ENCODE measurements at regions not wholly inside any gene's neighbourhood (a gene's known extent, or its start where the extent isn't known, plus 50 kb on each side); places are given as distances from the start of the nearest gene placed in this dataset.

- Mint-ChIP-seq H3K4me1 (ENCODE audit: low read depth) (peaks cover 25% of the 10 kb centered on the region), H3K27ac (no peak overlapping the region), H3K4me3 (no peak overlapping the region), H3K36me3 (ENCODE audit: low read depth) (no peaks in the 10 kb centered on the region), H3K27me3 (peaks cover 4% of the 10 kb centered on the region), H3K9me3 (peaks cover 2% of the 10 kb centered on the region)
- intact Hi-C loops (cut with micrococcal nuclease), result no loop called here
These were observed 139.0 kb upstream of the GPR26 start for GRCh38 chr10:123527151-123527550.

GRCh38 chr10:123529146-123529760 lies 136.9 kb upstream of the GPR26 start:
- H3K4me1 Mint-ChIP-seq (ENCODE audit: low read depth), result peaks cover 28% of the 10 kb centered on the region
- H3K4me3 Mint-ChIP-seq, result no peak overlapping the region
- intact Hi-C loops (cut with micrococcal nuclease), result no loop called here
- H3K36me3 Mint-ChIP-seq (ENCODE audit: low read depth), result no peaks in the 10 kb centered on the region
- no peaks in the 10 kb centered on the region for H3K27me3 Mint-ChIP-seq
- H3K27ac Mint-ChIP-seq, result no peak overlapping the region
- H3K9me3 Mint-ChIP-seq, result peaks cover 6% of the 10 kb centered on the region

GRCh38 chr10:123530166-123530870 lies 135.8 kb upstream of the GPR26 start:
- Mint-ChIP-seq H3K4me1 (ENCODE audit: low read depth) (peaks cover 34% of the 10 kb centered on the region), H3K27ac (no peak overlapping the region), H3K9me3 (peaks cover 6% of the 10 kb centered on the region), H3K27me3 (no peaks in the 10 kb centered on the region), H3K4me3 (no peak overlapping the region), H3K36me3 (ENCODE audit: low read depth) (no peaks in the 10 kb centered on the region)
- intact Hi-C loops (cut with micrococcal nuclease), result no loop called here

- Mint-ChIP-seq H3K4me1 (ENCODE audit: low read depth) (peaks cover 29% of the 10 kb centered on the region), H3K27ac (no peak overlapping the region), H3K9me3 (peaks cover 6% of the 10 kb centered on the region), H3K36me3 (ENCODE audit: low read depth) (no peaks in the 10 kb centered on the region), H3K27me3 (peaks cover 8% of the 10 kb centered on the region), H3K4me3 (no peak overlapping the region)
- intact Hi-C loops (cut with micrococcal nuclease), result no loop called here
These were observed 130.8 kb upstream of the GPR26 start for GRCh38 chr10:123535386-123535785.

GRCh38 chr10:123536176-123536845 lies 129.8 kb upstream of the GPR26 start:
- H3K27me3 Mint-ChIP-seq, result peaks cover 10% of the 10 kb centered on the region

GRCh38 chr10:123537188-123537961 lies 128.8 kb upstream of the GPR26 start:
- intact Hi-C loops (cut with micrococcal nuclease), result no loop called here
- peaks cover 29% of the 10 kb centered on the region for H3K4me1 Mint-ChIP-seq (ENCODE audit: low read depth)
- peaks cover 2% of the 10 kb centered on the region for H3K9me3 Mint-ChIP-seq
- no peaks in the 10 kb centered on the region for H3K36me3 Mint-ChIP-seq (ENCODE audit: low read depth)
- H3K27me3 Mint-ChIP-seq, result peaks cover 12% of the 10 kb centered on the region
- H3K4me3 Mint-ChIP-seq, result no peak overlapping the region
- H3K27ac Mint-ChIP-seq, result no peak overlapping the region

More at GRCh38 chr10:123536176-123536845, 129.8 kb upstream of the GPR26 start:
- peaks cover 29% of the 10 kb centered on the region for H3K4me1 Mint-ChIP-seq (ENCODE audit: low read depth)
- H3K4me3 Mint-ChIP-seq, result no peak overlapping the region
- peaks cover 6% of the 10 kb centered on the region for H3K9me3 Mint-ChIP-seq
- no peak overlapping the region for H3K27ac Mint-ChIP-seq
- intact Hi-C loops (cut with micrococcal nuclease), result no loop called here
- no peaks in the 10 kb centered on the region for H3K36me3 Mint-ChIP-seq (ENCODE audit: low read depth)

GRCh38 chr10:123538401-123539320 lies 127.5 kb upstream of the GPR26 start:
- peaks cover 29% of the 10 kb centered on the region for H3K4me1 Mint-ChIP-seq (ENCODE audit: low read depth)
- no peak overlapping the region for H3K27ac Mint-ChIP-seq
- H3K9me3 Mint-ChIP-seq, result peaks cover 2% of the 10 kb centered on the region
- no peaks in the 10 kb centered on the region for H3K36me3 Mint-ChIP-seq (ENCODE audit: low read depth)
- intact Hi-C loops (cut with micrococcal nuclease), result no loop called here
- H3K27me3 Mint-ChIP-seq, result peaks cover 16% of the 10 kb centered on the region
- H3K4me3 Mint-ChIP-seq, result no peak overlapping the region

GRCh38 chr10:123544986-123545385 lies 121.2 kb upstream of the GPR26 start:
- Mint-ChIP-seq H3K36me3 (ENCODE audit: low read depth) (no peaks in the 10 kb centered on the region), H3K27me3 (peaks cover 26% of the 10 kb centered on the region), H3K9me3 (peaks cover 17% of the 10 kb centered on the region), H3K27ac (no peak overlapping the region), H3K4me3 (no peak overlapping the region), H3K4me1 (ENCODE audit: low read depth) (no peaks in the 10 kb centered on the region)
- intact Hi-C loops (cut with micrococcal nuclease), result no loop called here

GRCh38 chr10:123548770-123549169 lies 117.4 kb upstream of the GPR26 start:
- no peak overlapping the region for H3K4me3 Mint-ChIP-seq
- peaks cover 20% of the 10 kb centered on the region for H3K27me3 Mint-ChIP-seq
- no peaks in the 10 kb centered on the region for H3K4me1 Mint-ChIP-seq (ENCODE audit: low read depth)
- H3K9me3 Mint-ChIP-seq, result peaks cover 14% of the 10 kb centered on the region
- no peaks in the 10 kb centered on the region for H3K36me3 Mint-ChIP-seq (ENCODE audit: low read depth)
- intact Hi-C loops (cut with micrococcal nuclease), result no loop called here
- H3K27ac Mint-ChIP-seq, result no peak overlapping the region

- H3K27ac Mint-ChIP-seq, result no peak overlapping the region
These were observed 116.2 kb upstream of the GPR26 start for GRCh38 chr10:123549761-123550454.

GRCh38 chr10:123550675-123551096 lies 115.5 kb upstream of the GPR26 start:
- H3K4me1 Mint-ChIP-seq (ENCODE audit: low read depth), result no peaks in the 10 kb centered on the region
- no peak overlapping the region for H3K27ac Mint-ChIP-seq
- intact Hi-C loops (cut with micrococcal nuclease), result no loop called here
- H3K36me3 Mint-ChIP-seq (ENCODE audit: low read depth), result no peaks in the 10 kb centered on the region
- no peaks in the 10 kb centered on the region for H3K9me3 Mint-ChIP-seq
- peaks cover 14% of the 10 kb centered on the region for H3K27me3 Mint-ChIP-seq
- no peak overlapping the region for H3K4me3 Mint-ChIP-seq

More at GRCh38 chr10:123549761-123550454, 116.2 kb upstream of the GPR26 start:
- H3K4me3 Mint-ChIP-seq, result no peak overlapping the region
- no peaks in the 10 kb centered on the region for H3K36me3 Mint-ChIP-seq (ENCODE audit: low read depth)
- peaks cover 17% of the 10 kb centered on the region for H3K27me3 Mint-ChIP-seq
- H3K9me3 Mint-ChIP-seq, result peaks cover 5% of the 10 kb centered on the region
- H3K4me1 Mint-ChIP-seq (ENCODE audit: low read depth), result no peaks in the 10 kb centered on the region
- intact Hi-C loops (cut with micrococcal nuclease), result no loop called here

GRCh38 chr10:123551259-123551658 lies 114.9 kb upstream of the GPR26 start:
- Mint-ChIP-seq H3K36me3 (ENCODE audit: low read depth) (no peaks in the 10 kb centered on the region), H3K4me3 (no peak overlapping the region), H3K27ac (no peak overlapping the region), H3K27me3 (peaks cover 16% of the 10 kb centered on the region), H3K9me3 (no peaks in the 10 kb centered on the region), H3K4me1 (ENCODE audit: low read depth) (no peaks in the 10 kb centered on the region)
- intact Hi-C loops (cut with micrococcal nuclease), result no loop called here
